NCI-H446 treated with DMSO at 0.1 percent for 48 hours (cell line): ENCODE measurements at regions not wholly inside any gene's neighbourhood (a gene's known extent, or its start where the extent isn't known, plus 50 kb on each side); places are given as distances from the start of the nearest gene placed in this dataset.

Experiments used
- DNase-seq: peaks from one replicate; lab custom pipeline; 2025; lab: John Stamatoyannopoulos, UW

DNA sequence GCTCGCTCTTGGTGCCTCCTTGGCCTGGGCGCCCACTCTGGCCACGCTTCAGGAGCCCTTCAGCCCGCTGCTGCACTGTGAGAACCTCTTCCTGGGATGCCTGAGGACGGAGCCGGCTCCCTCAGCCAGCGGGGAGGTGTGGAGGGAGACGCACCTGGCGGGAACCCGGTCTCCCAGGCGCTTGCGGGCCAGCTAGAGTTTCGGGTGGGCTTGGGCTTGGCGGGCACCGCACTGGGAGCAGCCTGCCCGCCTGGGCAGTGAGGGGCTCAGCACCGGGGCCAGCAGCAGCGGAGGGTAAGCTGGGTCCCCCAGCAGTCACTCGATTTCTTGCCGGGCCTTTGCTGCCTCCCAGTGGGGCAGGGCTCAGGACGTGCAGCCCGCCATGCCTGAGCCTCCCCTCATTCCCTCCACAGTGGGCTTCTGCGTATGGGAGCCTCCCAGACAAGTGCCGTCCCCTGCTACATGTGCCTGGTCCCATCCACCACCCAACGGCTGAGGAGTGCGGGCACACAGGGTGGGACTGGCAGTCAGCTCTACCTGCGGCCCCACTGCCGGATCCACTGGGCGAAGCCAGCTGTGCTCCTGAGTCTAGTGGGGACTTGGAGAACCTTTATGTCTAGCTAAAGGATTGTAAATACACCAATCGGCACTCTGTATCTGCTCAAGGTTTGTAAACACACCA is 708.7 kb downstream of the VGLL3 start:
- DNase-seq = no peak

DNA sequence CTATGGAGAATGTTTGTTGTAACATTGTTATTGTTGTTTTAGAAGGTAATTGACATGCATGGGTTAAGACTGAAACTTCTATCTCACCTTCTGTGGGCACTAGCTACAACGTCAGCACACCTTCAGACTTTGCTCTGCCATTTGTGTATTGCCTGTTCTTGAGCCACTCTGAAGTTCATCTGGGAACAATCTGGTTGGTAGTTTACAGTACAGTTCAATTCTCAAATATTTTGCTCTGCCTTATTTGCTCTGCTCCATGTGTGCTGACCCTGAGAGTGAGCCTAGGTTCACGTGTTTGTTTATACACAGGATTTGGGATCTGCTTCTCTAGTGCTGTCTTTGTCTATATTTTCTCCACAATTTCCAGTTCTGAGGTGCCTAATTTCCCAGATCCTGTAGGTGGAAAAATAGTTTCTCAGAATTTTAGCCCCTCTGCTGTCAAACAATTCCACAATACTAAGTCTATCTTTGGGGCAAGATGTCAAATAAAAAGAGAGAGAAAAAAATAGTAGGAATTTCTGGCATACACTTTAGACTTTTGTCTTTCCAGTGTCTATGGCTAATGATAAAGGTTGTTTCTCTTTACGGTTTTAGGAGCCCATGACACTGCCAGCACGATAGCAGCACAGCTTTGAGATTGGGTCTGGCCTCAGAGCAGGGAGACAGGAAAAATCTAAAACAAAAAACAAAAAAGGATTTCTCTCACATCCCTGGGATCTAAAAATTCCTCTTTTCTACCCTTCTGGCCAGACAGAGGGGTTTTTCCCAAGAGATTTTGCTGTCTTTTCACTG is 721.4 kb downstream of the VGLL3 start:
- no peak for DNase-seq

- DNase-seq = no peak
These were observed 732.9 kb downstream of the VGLL3 start for GRCh38 chr3:86257955-86258641.

DNA sequence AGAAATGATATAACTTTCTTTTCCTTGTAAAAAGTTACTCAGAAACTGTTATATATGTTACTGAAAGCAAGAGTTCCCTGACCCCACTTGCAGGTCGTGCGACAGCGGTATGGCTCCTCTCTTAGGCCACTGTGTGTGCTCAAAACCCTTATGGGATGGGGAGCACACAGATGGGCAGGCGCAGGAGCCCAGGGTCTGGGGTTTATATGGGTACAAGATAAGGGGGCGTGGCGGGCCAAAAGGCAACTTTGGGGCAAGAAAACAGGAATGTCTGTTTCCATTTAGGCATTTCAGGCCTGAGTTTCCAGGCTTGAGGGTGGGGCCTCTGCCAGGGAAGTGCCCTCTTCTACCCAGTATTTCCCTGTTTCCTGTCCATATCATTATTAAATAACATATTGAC is 736.5 kb downstream of the VGLL3 start:
- DNase-seq = no peak

GRCh38 chr3:86251781-86252180 is 739.2 kb downstream of the VGLL3 start:
- DNase-seq = no peak

DNA sequence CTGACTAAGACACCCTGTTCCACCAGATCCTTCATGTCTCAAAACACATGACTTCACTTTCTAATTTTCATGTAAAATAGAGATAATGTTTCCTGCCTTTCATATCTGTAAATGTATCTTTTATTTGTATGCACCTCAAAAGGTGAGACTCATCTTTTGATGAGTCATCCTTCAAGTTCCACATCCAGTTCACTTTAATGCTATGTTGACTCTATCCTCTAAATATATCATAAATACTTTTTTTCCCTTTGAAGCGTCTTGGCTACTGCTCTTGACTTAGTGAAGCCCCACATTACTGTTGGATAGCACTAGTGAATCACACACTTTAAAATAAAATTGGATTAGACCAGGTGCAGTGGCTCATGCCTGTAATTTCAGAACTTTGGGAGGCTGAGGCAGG is 741.1 kb downstream of the VGLL3 start:
- no peak for DNase-seq

GRCh38 chr3:86245360-86245759 is 745.6 kb downstream of the VGLL3 start:
- DNase-seq = no peak

DNA sequence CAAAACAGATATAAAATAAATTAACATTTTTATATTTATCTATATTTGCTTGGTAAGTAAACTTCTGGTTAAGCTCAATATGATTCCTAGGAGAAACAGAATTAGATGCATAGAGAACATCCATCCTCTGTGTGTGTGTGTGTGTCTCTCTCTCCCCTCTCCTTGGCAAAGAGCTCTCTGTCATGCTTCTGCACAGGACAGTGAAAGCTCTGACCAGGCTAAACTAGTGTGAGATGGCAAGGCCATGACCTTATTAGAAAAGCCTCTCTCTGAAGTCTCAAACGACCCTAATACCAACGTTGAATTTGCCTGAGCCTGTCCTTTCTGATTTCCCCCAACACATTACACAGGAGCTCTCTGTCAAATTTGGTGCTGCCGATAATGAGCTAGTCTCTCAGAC is 746.0 kb downstream of the VGLL3 start:
- no peak for DNase-seq

DNA sequence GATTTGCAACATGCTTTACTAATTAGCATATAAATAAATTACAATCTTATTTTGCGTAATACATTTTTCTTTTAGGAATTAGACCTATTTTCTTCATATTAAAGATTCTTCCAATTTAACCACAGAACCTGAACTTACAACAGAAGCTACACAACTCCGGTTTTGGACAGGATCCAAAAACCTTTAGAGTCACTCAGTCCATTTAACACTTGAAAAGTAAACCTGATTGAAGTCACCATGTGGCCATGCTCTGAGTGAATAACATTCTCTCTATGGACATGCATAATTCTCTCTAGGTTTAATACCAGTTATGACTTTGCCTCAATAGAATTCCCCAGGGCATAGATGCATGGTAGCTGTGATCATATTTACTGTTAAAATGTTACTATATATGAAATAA is 751.0 kb downstream of the VGLL3 start:
- no peak for DNase-seq

DNA sequence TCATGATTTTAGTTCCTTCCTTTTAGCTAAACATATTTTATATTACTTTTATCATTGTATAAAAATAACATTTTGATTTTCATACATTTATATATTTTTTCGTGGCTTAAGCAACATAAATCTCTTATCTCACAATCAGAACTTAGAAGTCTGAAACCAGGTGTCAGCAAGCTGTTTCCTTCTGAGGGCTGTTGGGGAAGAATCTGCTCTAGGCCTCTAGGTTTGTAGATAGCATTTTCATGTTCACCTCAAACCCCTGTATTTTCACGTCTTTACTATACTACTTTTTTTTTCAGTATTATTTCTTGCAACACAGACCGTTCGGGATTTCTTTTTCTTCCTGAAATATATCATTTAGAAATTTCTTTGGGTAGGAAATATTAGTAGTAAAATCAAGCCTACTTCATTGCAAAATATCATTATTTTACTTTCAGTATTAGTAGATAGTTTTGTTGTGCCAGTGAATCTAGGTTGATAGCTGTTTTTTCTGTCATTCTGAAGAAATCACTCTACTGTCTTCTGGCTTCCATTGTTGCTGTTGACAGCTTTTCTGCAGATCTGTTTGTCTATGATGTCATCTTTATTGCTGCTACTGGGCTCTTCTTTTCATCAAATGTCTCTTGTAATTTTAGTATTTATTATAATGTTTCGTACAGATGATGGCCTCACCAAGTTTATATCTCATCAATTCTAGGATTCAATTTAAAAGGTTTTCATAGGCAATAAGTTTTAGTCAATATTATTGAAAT is 756.3 kb downstream of the VGLL3 start:
- no peak for DNase-seq

DNA sequence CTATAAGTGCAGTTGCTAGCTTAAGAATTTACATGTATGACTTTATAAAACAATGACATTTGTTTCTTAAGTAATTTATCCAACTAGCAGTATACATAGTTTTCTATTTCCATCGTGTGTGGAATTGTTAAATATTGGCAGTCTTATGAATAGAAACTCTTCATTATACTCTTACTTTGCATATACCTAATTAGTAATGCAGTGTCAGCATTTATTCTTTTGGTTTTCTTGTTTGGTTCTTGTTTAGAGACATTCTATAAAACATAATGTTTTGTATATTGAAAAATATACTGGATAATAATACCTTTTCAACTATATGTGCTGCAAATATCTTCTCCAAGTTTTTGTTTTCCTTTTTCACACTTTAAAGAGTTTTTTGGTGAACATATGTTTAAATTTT is 760.2 kb downstream of the VGLL3 start:
- DNase-seq = no peak

GRCh38 chr3:86229775-86230094 is 761.2 kb downstream of the VGLL3 start:
- DNase-seq = no peak

- no peak for DNase-seq
These were observed 761.7 kb downstream of the VGLL3 start for GRCh38 chr3:86229086-86229774.

GRCh38 chr3:86228101-86228500 is 762.8 kb downstream of the VGLL3 start:
- no peak for DNase-seq

DNA sequence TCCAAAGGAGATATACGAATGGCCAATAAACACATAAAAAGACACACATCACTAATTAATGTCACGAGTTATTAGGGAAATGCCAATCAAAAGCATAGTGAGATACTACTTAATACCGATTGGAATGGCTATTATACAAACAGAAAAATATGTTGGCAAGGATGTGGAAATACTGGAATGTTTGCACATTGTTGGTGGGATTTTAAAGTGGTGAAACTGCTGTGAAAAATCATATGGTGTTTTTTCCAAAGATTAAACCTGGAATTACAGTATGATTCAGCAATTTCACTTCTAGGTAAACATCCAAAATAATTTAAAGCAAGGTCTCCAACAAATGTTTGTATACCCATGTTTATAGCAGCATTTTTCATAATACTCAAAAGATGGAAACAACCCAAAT is 765.5 kb downstream of the VGLL3 start:
- no peak for DNase-seq

DNA sequence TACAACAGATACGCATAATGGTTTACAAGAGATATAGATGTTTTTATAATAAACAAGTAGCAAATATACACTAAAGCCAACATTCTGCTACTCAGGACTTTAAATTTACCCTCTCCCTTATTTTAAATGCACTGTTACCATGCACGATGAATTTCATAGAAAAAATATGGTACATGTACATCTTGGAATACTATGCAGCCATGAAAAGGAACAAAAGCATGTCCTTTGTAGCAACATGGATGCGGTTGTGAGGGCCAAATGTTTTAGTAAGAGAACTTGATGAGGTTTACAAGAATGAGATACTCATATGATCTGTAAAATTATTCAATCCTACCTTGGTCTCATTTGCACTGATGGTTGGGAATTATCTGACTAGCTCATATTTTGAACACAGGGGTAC is 769.3 kb downstream of the VGLL3 start:
- DNase-seq = no peak

- DNase-seq = no peak
These were observed 782.2 kb downstream of the VGLL3 start for GRCh38 chr3:86208772-86209171.

DNA sequence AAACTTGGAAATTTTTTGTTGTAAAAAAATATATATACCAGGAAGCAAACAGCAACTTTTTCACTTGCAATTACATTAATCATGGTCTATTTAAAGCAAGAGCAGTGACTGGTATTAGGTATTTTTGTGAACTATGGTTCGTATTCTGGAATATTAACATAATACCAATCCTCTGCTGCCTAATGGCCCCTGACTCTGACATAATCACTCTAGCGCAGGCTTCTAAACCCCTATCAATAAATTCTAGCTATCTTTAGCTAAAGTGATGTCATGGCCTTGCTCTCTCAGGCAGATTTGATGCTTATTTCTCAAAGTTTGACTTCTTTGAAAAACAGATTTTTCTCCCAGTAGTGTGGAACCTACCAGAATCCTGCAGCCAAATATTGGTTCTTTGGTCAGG is 808.3 kb downstream of the VGLL3 start:
- DNase-seq = no peak

DNA sequence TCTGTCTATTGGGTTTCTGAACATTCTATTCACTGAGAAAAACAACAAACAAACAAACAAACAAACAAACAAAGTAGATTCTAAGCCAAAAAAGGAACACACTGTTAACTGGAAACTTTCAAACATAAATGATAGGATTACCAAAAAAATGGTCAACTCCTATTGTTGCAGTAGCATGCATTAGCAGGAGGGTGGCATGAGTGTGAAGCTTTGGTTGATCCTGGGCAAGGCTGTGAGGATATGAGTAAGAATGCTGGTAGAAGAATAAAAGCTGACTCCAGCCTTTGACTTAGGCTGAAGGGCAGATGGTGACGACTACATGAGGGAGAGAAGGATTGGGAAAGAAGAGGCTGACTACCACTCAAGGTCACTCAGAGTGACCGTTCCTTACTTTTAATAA is 810.3 kb downstream of the VGLL3 start:
- no peak for DNase-seq

DNA sequence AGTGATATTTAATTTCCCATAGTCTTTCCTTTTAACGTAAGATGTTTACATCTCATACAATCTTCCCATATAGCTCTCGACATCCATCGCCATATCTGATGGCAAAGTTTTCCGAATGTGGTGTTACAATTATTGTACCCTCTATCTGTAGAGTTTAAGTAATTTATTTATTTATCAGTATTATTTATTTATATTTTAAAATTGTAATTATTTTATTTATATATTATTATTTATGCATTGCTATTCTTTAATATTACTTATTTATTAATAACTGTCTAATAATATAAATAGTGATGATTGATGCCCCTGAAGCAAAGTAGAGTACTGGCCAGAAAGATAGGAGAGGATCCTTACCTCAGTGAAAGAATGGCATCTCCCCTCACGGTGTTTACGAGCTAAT is 812.9 kb downstream of the VGLL3 start:
- no peak for DNase-seq

GRCh38 chr3:86176445-86176784 is 814.5 kb downstream of the VGLL3 start:
- DNase-seq = no peak
